Body of pancreas (tissue), 4 donors: ENCODE measurements at regions not wholly inside any gene's neighbourhood (a gene's known extent, or its start where the extent isn't known, plus 50 kb on each side); places are given as distances from the start of the nearest gene placed in this dataset.

Experiments used
- ATAC-seq: fragments of 150-250 bp; one replicate; pipeline ENCODE4 v1.9.1; 2016
- DNase-seq, 4 donors: peaks; one replicate each; pipeline ENCODE4 v3.0.0-alpha.2; 2019
- H3K27ac ChIP-seq, 4 donors: fragments of 200-600 bp; sonication (generic); 1 replicate in 3 of 4; 2 replicates in 1 of 4; pipeline versions ENCODE4 v1.5.1 to v1.6.1; 2016 to 2019; ENCODE audit warnings: mild to moderate bottlenecking in 1 of 4, mixed read lengths in 1 of 4, moderate library complexity in 1 of 4
- H3K27me3 ChIP-seq, 2 donors: fragments of 200-600 bp; sonication (generic); one replicate each; pipeline ENCODE4 v1.6.0; 2016; ENCODE audit warnings: mild to moderate bottlenecking in 1 of 2
- H3K36me3 ChIP-seq, 2 donors: fragments of 200-600 bp; sonication (generic); replicated peaks in 1 of 2; 2 replicates each; pipeline ENCODE4 v1.5.1; 2016; ENCODE audit warnings: low read depth in 2 of 2; ENCODE audit not compliant: insufficient read depth in 1 of 2
- H3K4me1 ChIP-seq: fragments of 200-600 bp; sonication (generic); one replicate; pipeline ENCODE4 v1.6.0; 2016
- H3K4me3 ChIP-seq, 2 donors: fragments of 200-600 bp; sonication (generic); 1 replicate in 1 of 2; 2 replicates in 1 of 2; pipeline ENCODE4 v1.5.1; 2016 to 2019
- H3K9me3 ChIP-seq, 3 donors: fragments of 200-600 bp; sonication (generic); 1 replicate in 2 of 3; 2 replicates in 1 of 3; pipeline ENCODE4 v1.5.1; 2016
- POLR2A ChIP-seq, 3 donors: fragments of 450-650 bp; IDR thresholded peaks; one replicate each; pipeline ENCODE4 v1.6.1; 2016; ENCODE audit warnings: antibody characterized with exemption in 3 of 3, mild to moderate bottlenecking in 2 of 3
- WGBS, 2 donors: methylation state at CpG; one replicate each; pipeline ENCODE4 v1.1.5; 2017; 5-methylcytosine and 5-hydroxymethylcytosine counted together
- intact Hi-C: fragments of 100-400 bp; cut with DNase I; formaldehyde crosslinking; loops from one replicate; pipeline ENCODE4 v1.15.1; 2023
- TF ChIP-seq, protein P1 (sequence below), 7 experiments: fragments of 450-650 bp in 4 of 7; fragments of 200-600 bp in 3 of 7; sonication (generic) in 3 of 7; IDR thresholded peaks; one replicate each; pipeline ENCODE4 v1.5.1; 2016 to 2019; ENCODE audit warnings: antibody characterized with exemption in 7 of 7

- intact Hi-C loops = loop anchor here (10.0 kb wide), 1 partner anchor 292 kb away; no protein-coding TSS in a partner anchor
- H3K4me3 ChIP-seq = no peak overlapping the region
- H3K9me3 ChIP-seq = no peaks in the 10 kb centered on the region
- H3K4me1 ChIP-seq = no peaks in the 10 kb centered on the region
- TF ChIP-seq POLR2A (IDR thresholded peaks at IDR 0.05) = no peak
- TF ChIP-seq, protein P1, sequence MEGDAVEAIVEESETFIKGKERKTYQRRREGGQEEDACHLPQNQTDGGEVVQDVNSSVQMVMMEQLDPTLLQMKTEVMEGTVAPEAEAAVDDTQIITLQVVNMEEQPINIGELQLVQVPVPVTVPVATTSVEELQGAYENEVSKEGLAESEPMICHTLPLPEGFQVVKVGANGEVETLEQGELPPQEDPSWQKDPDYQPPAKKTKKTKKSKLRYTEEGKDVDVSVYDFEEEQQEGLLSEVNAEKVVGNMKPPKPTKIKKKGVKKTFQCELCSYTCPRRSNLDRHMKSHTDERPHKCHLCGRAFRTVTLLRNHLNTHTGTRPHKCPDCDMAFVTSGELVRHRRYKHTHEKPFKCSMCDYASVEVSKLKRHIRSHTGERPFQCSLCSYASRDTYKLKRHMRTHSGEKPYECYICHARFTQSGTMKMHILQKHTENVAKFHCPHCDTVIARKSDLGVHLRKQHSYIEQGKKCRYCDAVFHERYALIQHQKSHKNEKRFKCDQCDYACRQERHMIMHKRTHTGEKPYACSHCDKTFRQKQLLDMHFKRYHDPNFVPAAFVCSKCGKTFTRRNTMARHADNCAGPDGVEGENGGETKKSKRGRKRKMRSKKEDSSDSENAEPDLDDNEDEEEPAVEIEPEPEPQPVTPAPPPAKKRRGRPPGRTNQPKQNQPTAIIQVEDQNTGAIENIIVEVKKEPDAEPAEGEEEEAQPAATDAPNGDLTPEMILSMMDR (IDR thresholded peaks at IDR 0.05) = no peak
- no peak for DNase-seq
- no peak overlapping the region for H3K27ac ChIP-seq
- 68 to 70% methylated on average over 7 of the region's 7 CpGs for WGBS, 2 donors
- ATAC-seq = no peak
- no peaks in the 10 kb centered on the region for H3K36me3 ChIP-seq
- H3K27me3 ChIP-seq = no peaks in the 10 kb centered on the region
These were observed 358.4 kb downstream of the CTTN start for GRCh38 chr11:70756756-70757155.

- Histone ChIP-seq H3K27me3 (no peaks in the 10 kb centered on the region), H3K36me3 (no peaks in the 10 kb centered on the region), H3K4me3 (no peak overlapping the region), H3K27ac (no peak overlapping the region), H3K4me1 (no peaks in the 10 kb centered on the region), H3K9me3 (no peaks in the 10 kb centered on the region)
- intact Hi-C loops = loop anchor here (10.0 kb wide), 1 partner anchor 292 kb away; no protein-coding TSS in a partner anchor
- TF ChIP-seq, protein P1 (IDR thresholded peaks at IDR 0.05) = no peak
- TF ChIP-seq POLR2A (IDR thresholded peaks at IDR 0.05) = no peak
- WGBS, 2 donors = 68 to 77% methylated on average over 6 to 8 of the region's 8 CpGs
- DNase-seq (no peak), ATAC-seq (no peak)
These were observed 358.9 kb downstream of the CTTN start for GRCh38 chr11:70757241-70757640.

DNA sequence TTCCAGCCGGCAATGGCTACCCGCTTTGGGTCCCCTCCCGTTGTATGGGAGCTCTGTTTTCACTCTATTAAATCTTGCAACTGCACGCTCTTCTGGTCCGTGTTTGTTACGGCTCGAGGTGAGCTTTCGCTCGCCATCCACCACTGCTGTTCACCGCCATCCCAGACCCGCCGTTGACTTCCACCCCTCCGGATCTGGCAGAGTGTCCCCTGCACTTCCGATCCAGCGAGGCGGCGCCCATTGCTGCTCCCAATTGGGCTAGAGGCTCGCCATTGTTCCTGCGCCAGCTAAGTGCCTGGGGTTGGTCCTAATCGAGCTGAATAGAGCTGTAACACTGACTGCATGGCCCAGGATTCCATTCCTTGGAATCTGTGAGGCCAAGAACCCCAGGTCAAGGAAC is 359.9 kb downstream of the CTTN start:
- Histone ChIP-seq H3K27ac (no peak overlapping the region), H3K27me3 (no peaks in the 10 kb centered on the region), H3K36me3 (no peaks in the 10 kb centered on the region), H3K9me3 (no peaks in the 10 kb centered on the region), H3K4me3 (no peak overlapping the region), H3K4me1 (no peaks in the 10 kb centered on the region)
- intact Hi-C loops = loop anchor here (10.0 kb wide), 1 partner anchor 293 kb away; no protein-coding TSS in a partner anchor
- no peak for DNase-seq
- no peak for TF ChIP-seq POLR2A (IDR thresholded peaks at IDR 0.05)
- TF ChIP-seq, protein P1 (IDR thresholded peaks at IDR 0.05) = no peak
- 91 to 94% methylated on average over 20 of the region's 20 CpGs for WGBS, 2 donors
- ATAC-seq = no peak

DNA sequence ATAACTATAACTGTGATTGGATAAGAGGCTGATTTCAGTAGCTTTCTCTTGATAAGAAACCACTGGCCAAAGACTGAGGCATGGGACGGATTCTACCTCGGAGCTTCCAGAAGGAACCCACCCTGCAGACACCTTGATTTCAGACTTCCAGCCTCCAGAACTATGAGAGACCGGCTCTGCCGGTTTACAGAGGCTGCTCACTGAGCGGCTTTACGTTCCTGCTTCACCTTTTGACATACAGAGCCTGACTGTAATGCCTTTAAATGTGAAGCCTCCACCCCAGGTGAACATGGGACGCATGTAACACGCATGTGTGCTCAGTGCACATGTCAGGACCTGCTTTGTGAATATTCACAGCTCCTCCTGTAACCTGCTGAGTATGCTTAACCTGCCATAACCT is 361.5 kb downstream of the CTTN start:
- ATAC-seq (no peak), DNase-seq (no peak)
- Histone ChIP-seq H3K27me3 (no peaks in the 10 kb centered on the region), H3K9me3 (no peaks in the 10 kb centered on the region), H3K4me1 (no peaks in the 10 kb centered on the region), H3K27ac (no peak overlapping the region), H3K4me3 (no peak overlapping the region), H3K36me3 (no peaks in the 10 kb centered on the region)
- TF ChIP-seq POLR2A (IDR thresholded peaks at IDR 0.05) = no peak
- TF ChIP-seq, protein P1 (IDR thresholded peaks at IDR 0.05) = no peak
- 88 to 93% methylated on average over 6 to 8 of the region's 8 CpGs for WGBS, 2 donors
- intact Hi-C loops = loop anchor here (10.0 kb wide), 1 partner anchor 295 kb away; no protein-coding TSS in a partner anchor

DNA sequence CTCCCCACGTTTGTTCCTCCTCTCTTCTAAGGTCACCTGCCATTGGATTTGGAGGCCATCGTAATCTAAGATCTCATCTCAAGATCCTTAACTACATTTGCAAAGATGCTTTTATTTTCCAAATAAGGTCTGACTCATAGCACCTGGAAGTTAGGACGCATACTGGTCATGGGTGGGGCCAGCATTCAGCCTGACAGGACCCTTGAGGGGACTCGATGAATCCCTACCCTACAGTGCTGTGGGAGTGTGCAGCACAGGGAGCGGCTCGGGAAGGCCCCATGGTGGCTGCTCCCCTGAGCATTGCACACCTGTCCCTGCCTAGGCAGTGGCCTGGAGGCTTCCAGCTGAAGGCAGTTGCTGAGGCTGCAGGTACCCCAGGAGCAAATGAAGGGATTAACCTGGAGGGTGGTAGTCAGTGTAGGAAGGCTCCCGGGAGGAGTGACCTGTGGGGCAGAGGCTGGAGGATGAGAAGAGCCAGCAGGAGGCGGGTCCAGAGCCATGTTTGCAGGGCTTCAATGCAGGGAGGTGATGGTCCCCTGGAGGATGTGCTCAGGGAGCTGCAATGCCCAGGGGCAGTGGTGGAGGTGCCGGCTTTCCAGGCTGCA is 362.2 kb downstream of the CTTN start:
- Histone ChIP-seq H3K4me1 (no peaks in the 10 kb centered on the region), H3K27ac (no peak overlapping the region), H3K4me3 (no peak overlapping the region), H3K9me3 (no peaks in the 10 kb centered on the region), H3K27me3 (no peaks in the 10 kb centered on the region), H3K36me3 (no peaks in the 10 kb centered on the region)
- no peak for ATAC-seq
- DNase-seq = no peak
- intact Hi-C loops = no loop called here
- TF ChIP-seq, protein P1 (IDR thresholded peaks at IDR 0.05) = no peak
- no peak for TF ChIP-seq POLR2A (IDR thresholded peaks at IDR 0.05)
- WGBS, 2 donors = 90 to 93% methylated on average over 8 to 9 of the region's 9 CpGs
